PC-9 (cell line): ENCODE measurements at regions not wholly inside any gene's neighbourhood (a gene's known extent, or its start where the extent isn't known, plus 50 kb on each side); places are given as distances from the start of the nearest gene placed in this dataset.
"Not testable (repeated sequence)": the region's sequence is repeated elsewhere in the genome, so short reads cannot be mapped to it uniquely, and the experiment has no call there.

Source experiments
- CTCF ChIP-seq: fragments of 200-600 bp; sonication (generic); conservative IDR thresholded peaks from 2 replicates; pipeline ENCODE4 v1.6.1; 2017; ENCODE audit warnings: mixed run types, antibody characterized with exemption, mild to moderate bottlenecking, moderate library complexity
- EZH2 ChIP-seq: fragments of 200-600 bp; sonication (generic); IDR thresholded peaks from 2 replicates; pipeline ENCODE4 v1.8.0; 2017; ENCODE audit warnings: antibody characterized with exemption, low read depth

GRCh38 chr4:61011936-61012335, 188.2 kb upstream of the ADGRL3 start:
- TF ChIP-seq CTCF, EZH2: not testable (repeated sequence)
